Activated CD4-positive, alpha-beta T cell treated with anti-CD3 and anti-CD28 coated beads for 36 hours (primary cell): ENCODE measurements at regions not wholly inside any gene's neighbourhood (a gene's known extent, or its start where the extent isn't known, plus 50 kb on each side); places are given as distances from the start of the nearest gene placed in this dataset.

Experiments
- ATAC-seq: fragments of 200-7000 bp; cut with Tn5 transposase; one replicate; pipeline ENCODE4 v1.10.0; 2021; ENCODE audit warnings: mild to moderate bottlenecking, moderate library complexity
- CTCF ChIA-PET: fragments of 350-600 bp; sonication (Branson Sonifier 250); formaldehyde crosslinking; loops from one replicate; lab custom pipeline; 2021; ENCODE audit warnings: antibody characterized with exemption; lab: Charles Lee
- POLR2A ChIA-PET: fragments of 350-600 bp; sonication (Branson Sonifier 250); formaldehyde crosslinking; loops from one replicate; lab custom pipeline; 2021; ENCODE audit warnings: antibody characterized with exemption, inconsistent platforms; lab: Charles Lee
- DNase-seq: peaks from one replicate; pipeline ENCODE4 v3.0.0-alpha.2; 2020
- H3K27ac Mint-ChIP-seq: one replicate; pipeline ENCODE4 v1.8.0; 2021; ENCODE audit warnings: mixed read lengths
- H3K27me3 Mint-ChIP-seq: one replicate; pipeline ENCODE4 v1.8.0; 2021; ENCODE audit warnings: mixed read lengths
- H3K36me3 Mint-ChIP-seq: one replicate; pipeline ENCODE4 v1.8.0; 2021; ENCODE audit warnings: low read depth, mixed read lengths
- H3K4me1 Mint-ChIP-seq: one replicate; pipeline ENCODE4 v1.8.0; 2021; ENCODE audit warnings: mixed read lengths
- H3K4me3 Mint-ChIP-seq: one replicate; pipeline ENCODE4 v1.8.0; 2021; ENCODE audit warnings: mild to moderate bottlenecking, moderate library complexity, mixed read lengths
- H3K9me3 Mint-ChIP-seq: one replicate; pipeline ENCODE4 v1.8.0; 2021; ENCODE audit warnings: low read depth, mixed read lengths
- intact Hi-C, 2 experiments: fragments of 100-400 bp; cut with DNase I in 1 of 2; cut with micrococcal nuclease in 1 of 2; formaldehyde crosslinking; loops; one replicate each; pipeline versions ENCODE4 v1.14.2 to v1.15.1; 2022 to 2024; cut with DNase I, micrococcal nuclease

DNA sequence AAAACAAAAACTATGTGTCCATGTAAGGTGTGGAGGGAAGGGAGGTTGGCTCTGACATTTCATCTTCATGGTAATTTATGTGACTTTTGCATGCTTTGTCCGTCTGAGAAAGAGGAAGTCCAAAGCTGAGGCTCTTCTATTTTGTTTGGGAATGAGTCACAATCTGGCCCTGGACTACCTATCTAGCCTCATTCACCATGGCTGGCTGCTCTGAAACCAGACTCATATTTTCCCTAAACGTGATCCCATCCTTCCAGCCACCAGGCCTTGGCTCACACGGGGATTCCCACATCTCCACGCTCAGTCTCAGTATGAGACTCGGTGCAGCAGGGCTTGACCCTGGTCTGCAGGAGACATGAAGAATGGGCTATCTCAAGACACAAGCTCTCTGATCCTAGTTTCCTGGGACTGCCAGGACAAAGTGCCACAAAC lies 672.8 kb downstream of the ACTL7B start:
- ChIA-PET POLR2A (no interaction called here), CTCF (no interaction called here)
- Mint-ChIP-seq H3K4me1 (no peaks in the 10 kb centered on the region), H3K4me3 (no peak overlapping the region), H3K36me3 (no peaks in the 10 kb centered on the region), H3K9me3 (no peaks in the 10 kb centered on the region), H3K27me3 (no peaks in the 10 kb centered on the region), H3K27ac (no peak overlapping the region)
- no peak for DNase-seq
- no peak for ATAC-seq
- intact Hi-C loops = no loop called here

DNA sequence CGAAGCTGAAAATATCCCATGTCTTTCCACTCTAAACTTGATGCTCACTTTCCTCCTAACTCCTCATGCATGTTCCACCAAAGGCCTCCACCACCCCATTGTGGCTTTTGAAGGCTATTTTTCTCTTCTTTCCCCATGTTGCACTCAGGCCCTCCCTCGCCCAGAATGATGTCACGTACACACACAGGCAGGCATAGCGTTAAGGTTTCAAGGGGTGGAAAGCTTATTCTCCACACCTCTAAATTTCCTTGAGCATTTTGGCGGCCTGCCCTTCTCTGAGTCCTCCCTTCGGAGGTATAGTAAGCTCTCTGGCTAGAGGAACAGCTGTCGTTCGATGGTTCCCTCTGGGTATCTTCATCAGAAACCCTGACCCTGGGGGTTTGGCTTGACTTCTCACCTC lies 673.5 kb downstream of the ACTL7B start:
- Mint-ChIP-seq H3K4me3 (no peak overlapping the region), H3K4me1 (no peaks in the 10 kb centered on the region)

DNA sequence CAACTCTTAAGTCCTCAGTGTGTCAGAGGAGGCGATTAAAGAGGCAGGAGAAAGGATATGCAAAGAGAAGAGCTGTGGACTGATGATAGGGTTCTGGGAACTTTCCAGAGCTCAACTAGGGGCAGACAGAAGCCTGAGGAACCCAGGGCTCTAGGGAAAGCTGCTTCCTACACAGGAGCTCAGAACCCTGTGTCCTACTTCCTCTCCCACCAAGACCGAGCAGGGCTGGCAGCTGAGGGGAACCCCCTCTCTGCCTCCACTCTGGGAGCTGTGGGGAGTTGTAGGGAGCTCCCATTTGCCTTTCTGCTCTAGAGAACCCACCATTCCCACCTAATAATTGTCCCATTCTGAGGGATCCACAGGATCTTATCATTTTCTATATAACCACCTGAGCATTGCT lies 674.3 kb downstream of the ACTL7B start:
- no peak for ATAC-seq
- no peak for DNase-seq
- Mint-ChIP-seq H3K27ac (no peak overlapping the region), H3K4me3 (no peak overlapping the region), H3K4me1 (no peaks in the 10 kb centered on the region), H3K27me3 (no peaks in the 10 kb centered on the region), H3K9me3 (no peaks in the 10 kb centered on the region), H3K36me3 (no peaks in the 10 kb centered on the region)
- POLR2A ChIA-PET = no interaction called here
- CTCF ChIA-PET = no interaction called here
- intact Hi-C loops = no loop called here

More for the DNA sequence above, 673.5 kb downstream of the ACTL7B start:
- Mint-ChIP-seq H3K27ac (no peak overlapping the region), H3K36me3 (no peaks in the 10 kb centered on the region), H3K27me3 (no peaks in the 10 kb centered on the region), H3K9me3 (no peaks in the 10 kb centered on the region)
- POLR2A ChIA-PET = no interaction called here
- CTCF ChIA-PET = no interaction called here
- no peak for ATAC-seq
- intact Hi-C loops = no loop called here
- DNase-seq = no peak

DNA sequence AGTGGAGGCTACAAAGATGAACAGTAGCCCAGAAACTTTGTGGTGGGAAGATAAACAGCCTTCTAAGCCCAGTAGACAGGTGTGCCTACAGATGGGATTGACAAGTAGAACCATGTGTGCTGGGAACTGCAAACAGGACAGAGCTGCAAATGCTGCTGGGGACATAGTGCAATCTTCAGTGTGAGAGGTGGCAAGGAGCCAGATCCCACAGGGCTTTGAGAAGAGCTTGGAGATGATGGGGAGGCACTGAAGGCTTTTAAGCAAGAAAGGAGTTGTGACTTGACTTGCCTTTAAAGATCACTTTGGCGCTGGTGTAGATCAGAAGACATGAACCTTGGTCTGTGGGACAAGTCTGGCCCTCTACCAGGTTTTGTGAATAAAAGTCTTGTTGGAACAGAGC lies 675.2 kb downstream of the ACTL7B start:
- no peak for DNase-seq
- ChIA-PET POLR2A (no interaction called here), CTCF (no interaction called here)
- ATAC-seq = no peak
- Mint-ChIP-seq H3K4me3 (no peak overlapping the region), H3K27me3 (no peaks in the 10 kb centered on the region), H3K4me1 (no peaks in the 10 kb centered on the region), H3K27ac (no peak overlapping the region), H3K36me3 (no peaks in the 10 kb centered on the region), H3K9me3 (peaks cover 2% of the 10 kb centered on the region)
- intact Hi-C loops = no loop called here

DNA sequence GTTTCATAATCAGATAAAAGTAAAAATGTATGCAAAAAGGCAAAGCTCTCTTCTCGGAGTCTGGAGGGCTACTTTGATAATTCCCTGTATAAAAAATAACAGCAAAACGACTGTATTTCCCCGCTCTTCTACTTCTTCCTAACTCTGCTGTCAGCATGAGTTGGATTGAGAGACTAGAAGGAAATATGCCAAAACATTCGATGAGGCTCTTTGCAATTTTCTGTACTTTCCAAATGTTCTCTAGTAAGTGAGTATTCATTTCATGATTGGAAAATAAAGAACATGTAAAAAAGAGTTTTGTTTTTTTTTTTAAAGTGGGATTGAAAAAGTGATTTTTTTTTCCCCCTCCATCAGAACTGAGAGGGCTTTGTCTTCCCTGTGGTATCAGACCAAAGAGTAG lies 677.5 kb downstream of the ACTL7B start:
- DNase-seq (no peak), ATAC-seq (no peak)
- Mint-ChIP-seq H3K27ac (no peak overlapping the region), H3K9me3 (peaks cover 2% of the 10 kb centered on the region), H3K4me3 (no peak overlapping the region), H3K27me3 (no peaks in the 10 kb centered on the region), H3K4me1 (no peaks in the 10 kb centered on the region), H3K36me3 (no peaks in the 10 kb centered on the region)
- POLR2A ChIA-PET = no interaction called here
- CTCF ChIA-PET = interaction anchor here (1.2 kb wide), 1 partner anchor 20 kb away, joined by 3 read pairs; no protein-coding TSS in a partner anchor
- intact Hi-C loops = no loop called here

DNA sequence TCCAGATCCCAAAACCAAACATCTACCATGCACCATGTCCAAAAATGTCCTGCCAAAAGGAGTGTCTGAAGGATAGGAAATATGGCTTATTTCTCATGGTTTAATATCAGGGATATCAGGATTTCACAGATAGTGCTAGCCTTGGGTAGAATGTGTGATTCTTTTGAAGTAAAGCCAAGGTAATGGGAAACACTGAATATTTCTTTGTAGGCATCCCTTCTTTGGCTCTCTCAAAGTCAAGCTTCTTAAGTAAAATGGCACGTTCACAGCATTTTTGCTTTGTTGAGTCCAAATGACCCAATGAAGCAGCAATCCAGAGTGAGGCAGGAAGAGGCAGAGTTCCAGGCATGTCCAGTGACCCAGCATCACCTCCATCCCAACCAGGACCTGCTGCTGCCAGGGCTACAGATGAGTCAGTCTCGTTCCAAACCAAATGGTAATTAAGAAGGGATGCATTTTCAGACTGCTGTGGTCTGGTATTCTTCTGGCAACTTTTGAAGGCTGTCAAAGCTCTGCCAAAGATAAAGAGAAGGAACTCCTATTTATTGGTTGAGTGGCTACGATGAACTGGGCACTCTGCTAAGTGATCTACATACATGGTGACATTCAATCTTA lies 678.8 kb upstream of the KLF4 start:
- DNase-seq (no peak), ATAC-seq (no peak)
- peaks cover 4% of the 10 kb centered on the region for H3K9me3 Mint-ChIP-seq
- ChIA-PET CTCF (no interaction called here), POLR2A (no interaction called here)
- no peak overlapping the region for H3K27ac Mint-ChIP-seq
- no peaks in the 10 kb centered on the region for H3K36me3 Mint-ChIP-seq
- intact Hi-C loops = no loop called here
- H3K27me3 Mint-ChIP-seq = no peaks in the 10 kb centered on the region
- no peak overlapping the region for H3K4me3 Mint-ChIP-seq
- no peaks in the 10 kb centered on the region for H3K4me1 Mint-ChIP-seq

DNA sequence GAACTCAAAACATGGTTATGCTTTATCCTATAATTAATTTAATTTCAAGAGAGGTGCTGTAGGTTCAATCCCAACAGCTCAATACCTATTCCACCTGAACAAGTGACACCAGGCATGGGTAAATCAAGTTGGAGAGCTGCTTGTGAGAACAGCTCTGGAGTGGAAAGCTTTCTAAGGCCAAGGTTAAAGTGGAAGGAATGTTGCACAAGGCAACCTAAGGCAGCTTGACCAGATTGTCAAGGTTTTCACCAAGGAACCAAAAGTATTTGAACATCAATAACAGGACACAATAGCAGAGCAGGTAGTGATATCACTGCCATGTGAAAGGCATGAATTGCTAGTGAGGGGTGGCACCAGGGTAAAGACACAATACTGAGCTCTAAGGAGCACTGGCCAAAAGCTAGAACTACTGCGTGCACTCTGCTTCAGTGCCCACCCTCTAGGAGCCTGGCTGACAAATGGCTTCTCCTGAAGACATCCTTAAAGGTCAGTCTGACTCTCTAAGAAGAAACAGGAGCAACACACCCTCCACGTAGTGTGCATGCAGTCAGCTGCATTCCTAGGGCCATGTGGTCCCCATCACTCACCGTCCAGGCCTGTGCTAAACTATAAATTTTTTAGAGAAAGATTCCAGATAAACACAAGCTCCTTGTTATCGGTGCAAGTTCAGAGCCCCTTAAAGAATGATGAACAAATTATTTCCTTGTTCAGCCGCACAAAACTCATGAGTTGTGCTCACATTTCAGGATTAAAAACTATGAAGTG lies 677.7 kb upstream of the KLF4 start:
- Mint-ChIP-seq H3K27ac (no peak overlapping the region), H3K4me3 (no peak overlapping the region), H3K36me3 (no peaks in the 10 kb centered on the region), H3K27me3 (no peaks in the 10 kb centered on the region), H3K9me3 (peaks cover 4% of the 10 kb centered on the region), H3K4me1 (no peaks in the 10 kb centered on the region)
- ATAC-seq = no peak
- DNase-seq = no peak
- intact Hi-C loops = no loop called here
- CTCF ChIA-PET = no interaction called here
- POLR2A ChIA-PET = no interaction called here

DNA sequence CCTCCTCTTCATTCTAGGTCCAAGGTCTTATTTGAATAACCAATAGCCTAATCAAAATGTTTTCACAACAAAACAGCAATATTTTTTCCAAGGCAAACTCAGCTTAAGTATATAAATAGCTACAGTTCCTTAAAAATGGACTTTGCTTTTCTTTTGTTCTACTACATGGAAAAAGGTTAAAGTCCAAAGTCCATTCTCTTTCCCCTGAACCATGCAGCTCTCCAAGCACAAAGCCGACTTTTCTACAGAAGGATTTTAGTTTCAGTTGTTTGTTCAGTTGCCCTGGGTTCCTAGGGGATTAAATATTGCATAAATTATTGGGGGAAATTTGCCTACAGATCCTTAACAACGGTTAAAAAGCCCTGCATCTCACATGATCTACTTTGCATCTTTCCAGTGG lies 677.0 kb upstream of the KLF4 start:
- H3K27me3 Mint-ChIP-seq = no peaks in the 10 kb centered on the region

DNA sequence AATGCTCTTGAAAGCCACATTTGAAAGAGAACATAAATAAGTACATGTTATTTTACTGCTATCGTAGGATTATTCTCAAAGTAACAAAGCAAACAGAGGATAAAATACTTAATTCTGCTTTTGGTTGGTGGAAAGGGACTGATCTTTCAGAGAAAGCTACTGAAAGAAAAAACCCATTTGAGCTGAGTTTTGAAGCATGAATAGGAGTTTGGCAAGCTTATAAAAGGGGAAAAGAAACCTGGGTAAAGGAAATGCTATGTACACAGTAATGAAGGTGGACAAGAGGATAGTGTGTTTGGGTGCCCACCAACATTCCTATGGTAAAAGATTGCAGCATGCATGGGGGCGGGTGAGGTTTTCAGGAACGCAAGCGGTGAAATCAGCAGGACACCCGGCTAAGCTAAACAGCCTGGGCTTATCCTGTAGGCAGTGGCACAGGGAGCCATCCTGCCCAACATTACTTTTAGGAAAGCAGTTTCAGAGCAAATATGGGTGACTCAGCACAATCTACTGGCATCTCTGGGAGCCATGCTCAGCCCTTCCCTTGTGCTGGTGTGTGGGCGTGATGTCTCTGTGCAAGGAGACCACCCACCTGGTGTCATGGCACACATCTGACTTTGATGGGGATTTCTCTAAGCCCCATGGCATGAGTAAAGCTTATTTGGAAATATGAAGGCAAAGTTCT lies 673.9 kb upstream of the KLF4 start:
- intact Hi-C loops = no loop called here
- DNase-seq = no peak
- POLR2A ChIA-PET = no interaction called here
- no peaks in the 10 kb centered on the region for H3K27me3 Mint-ChIP-seq
- H3K9me3 Mint-ChIP-seq = peaks cover 1% of the 10 kb centered on the region
- H3K27ac Mint-ChIP-seq = no peak overlapping the region
- CTCF ChIA-PET = interaction anchor here (0.5 kb wide), 1 partner anchor 1417 kb away, joined by 3 read pairs; no protein-coding TSS in a partner anchor
- ATAC-seq = no peak
- H3K4me3 Mint-ChIP-seq = no peak overlapping the region
- H3K4me1 Mint-ChIP-seq = no peaks in the 10 kb centered on the region
- no peaks in the 10 kb centered on the region for H3K36me3 Mint-ChIP-seq

More for the DNA sequence above, 677.0 kb upstream of the KLF4 start:
- no peaks in the 10 kb centered on the region for H3K4me1 Mint-ChIP-seq
- intact Hi-C loops = no loop called here
- H3K27ac Mint-ChIP-seq = no peak overlapping the region
- ATAC-seq (no peak), DNase-seq (no peak)
- no peaks in the 10 kb centered on the region for H3K36me3 Mint-ChIP-seq
- H3K9me3 Mint-ChIP-seq = peaks cover 3% of the 10 kb centered on the region
- POLR2A ChIA-PET = no interaction called here
- CTCF ChIA-PET = no interaction called here
- no peak overlapping the region for H3K4me3 Mint-ChIP-seq

DNA sequence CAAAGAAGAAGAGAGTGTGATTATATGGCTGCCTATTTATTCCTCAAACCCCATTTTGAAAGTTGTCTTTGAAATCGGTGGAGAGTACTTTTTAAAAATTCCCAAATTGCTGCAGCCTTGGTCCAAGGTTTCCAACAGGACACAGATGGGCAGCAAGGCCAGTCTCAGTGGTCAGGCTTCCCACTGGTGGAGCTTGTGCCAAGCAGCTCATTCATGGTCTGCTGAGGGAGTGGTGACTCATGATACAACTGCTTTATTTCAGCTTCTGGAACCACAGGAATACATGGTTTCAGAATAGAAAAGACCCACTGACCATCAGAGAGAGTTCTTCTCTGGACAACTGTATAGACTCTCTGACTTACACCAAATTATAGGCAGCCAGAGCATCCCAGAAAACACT lies 673.1 kb upstream of the KLF4 start:
- ChIA-PET CTCF (no interaction called here), POLR2A (no interaction called here)
- ATAC-seq = no peak
- Mint-ChIP-seq H3K36me3 (no peaks in the 10 kb centered on the region), H3K4me1 (no peaks in the 10 kb centered on the region), H3K4me3 (no peak overlapping the region), H3K9me3 (peaks cover 1% of the 10 kb centered on the region), H3K27ac (no peak overlapping the region), H3K27me3 (no peaks in the 10 kb centered on the region)
- intact Hi-C loops = no loop called here
- no peak for DNase-seq

DNA sequence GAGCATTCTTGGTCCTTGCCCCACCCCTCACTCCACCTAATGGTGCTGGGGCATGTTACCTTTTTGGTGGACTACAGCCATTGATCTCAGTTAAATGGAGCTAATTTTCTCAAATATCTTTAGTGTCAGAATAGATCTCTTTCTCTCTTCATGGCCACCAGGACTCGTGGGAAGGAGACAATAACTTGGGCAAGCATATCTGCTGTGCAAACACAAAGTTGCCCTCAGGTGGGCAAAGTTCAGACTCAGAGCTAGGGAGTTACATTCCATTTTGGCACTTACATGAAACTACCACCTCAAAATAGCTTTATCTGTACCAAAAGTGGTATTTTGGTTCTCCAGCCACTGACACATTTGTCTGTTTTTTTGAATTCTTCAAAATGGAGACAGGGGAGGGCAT lies 671.9 kb upstream of the KLF4 start:
- intact Hi-C loops = no loop called here
- H3K4me3 Mint-ChIP-seq = no peak overlapping the region
- no peaks in the 10 kb centered on the region for H3K4me1 Mint-ChIP-seq
- no peaks in the 10 kb centered on the region for H3K27me3 Mint-ChIP-seq
- H3K9me3 Mint-ChIP-seq = peaks cover 1% of the 10 kb centered on the region
- H3K36me3 Mint-ChIP-seq = no peaks in the 10 kb centered on the region
- ATAC-seq (no peak), DNase-seq (no peak)
- no peak overlapping the region for H3K27ac Mint-ChIP-seq
- ChIA-PET POLR2A (no interaction called here), CTCF (no interaction called here)
